A549 (cell line): ENCODE measurements at regions not wholly inside any gene's neighbourhood (a gene's known extent, or its start where the extent isn't known, plus 50 kb on each side); places are given as distances from the start of the nearest gene placed in this dataset.

Experiments used
- ATAC-seq, 2 experiments: fragments of 200-7000 bp in 1 of 2; fragments of >200 bp in 1 of 2; cut with Nextera tagmentation in 1 of 2; cut with Tn5 transposase in 1 of 2; 3 replicates each; pipeline versions ENCODE4 v1.8.0 to v1.9.1; 2018 to 2020; ENCODE audit warnings: mild to moderate bottlenecking in 1 of 2, moderate library complexity in 1 of 2
- CTCF ChIA-PET: fragments of 300-600 bp; sonication (Branson Sonifier 250); formaldehyde crosslinking; extraction: SDS; loops from one replicate; lab custom pipeline; 2021; ENCODE audit warnings: antibody characterized with exemption, inconsistent platforms; lab: Yijun Ruan, JAX
- POLR2A ChIA-PET: fragments of 350-600 bp; formaldehyde crosslinking; extraction: SDS; loops from one replicate; lab custom pipeline; 2021; ENCODE audit warnings: antibody characterized with exemption, inconsistent platforms; lab: Yijun Ruan, JAX
- DNase-seq, 2 experiments: peaks; one replicate each; pipeline versions ENCODE4 v3.0.0 to v3.0.0-alpha.2; 2011 to 2016; ENCODE audit warnings: low read depth in 1 of 2, low spot score in 1 of 2
- FAIRE-seq: peaks from 2 replicates; lab custom pipeline; 2011; peaks lifted over from hg19 to GRCh38; lab: Jason Lieb, UNC
- H3K27ac ChIP-seq, 2 experiments: fragments of >200 bp; sonication (Bioruptor Twin); formaldehyde crosslinking; 3 replicates each; pipeline ENCODE4 v1.5.1; 2016 to 2017
- H3K4me1 ChIP-seq: fragments of >200 bp; sonication (Bioruptor Twin); formaldehyde crosslinking; 3 replicates; pipeline ENCODE4 v1.6.1; 2016
- H3K4me2 ChIP-seq: fragments of >200 bp; sonication (Bioruptor Twin); formaldehyde crosslinking; 3 replicates; pipeline ENCODE4 v1.6.1; 2016
- H3K4me3 ChIP-seq: fragments of >200 bp; sonication (Bioruptor Twin); formaldehyde crosslinking; 3 replicates; pipeline ENCODE4 v1.5.1; 2016
- H3K9me3 ChIP-seq: fragments of >200 bp; sonication (Bioruptor Twin); formaldehyde crosslinking; 3 replicates; pipeline ENCODE4 v1.6.1; 2016
- HOXB13 ChIP-seq: fragments of 250-450 bp; sonication (Bioruptor Pico); IDR thresholded peaks from 2 replicates; pipeline ENCODE4 v1.5.0; 2020; ENCODE audit warnings: low read depth, mild to moderate bottlenecking, moderate library complexity
- HOXB5 ChIP-seq: fragments of 250-450 bp; sonication (Bioruptor Pico); IDR thresholded peaks from 2 replicates; pipeline ENCODE4 v1.5.0; 2020; ENCODE audit warnings: mild to moderate bottlenecking, moderate library complexity
- JUN ChIP-seq, 2 experiments: fragments of >200 bp; sonication (Bioruptor Twin); formaldehyde crosslinking; IDR thresholded peaks; 2 replicates in 1 of 2; 3 replicates in 1 of 2; pipeline ENCODE4 v1.6.1; 2016 to 2017
- JUNB ChIP-seq: fragments of >200 bp; sonication (Bioruptor Twin); formaldehyde crosslinking; IDR thresholded peaks from 2 replicates; pipeline ENCODE4 v1.6.1; 2016
- KDM1A ChIP-seq: fragments of 200-600 bp; sonication (generic); IDR thresholded peaks from 2 replicates; pipeline ENCODE4 v1.6.1; 2016; ENCODE audit warnings: low read depth, mild to moderate bottlenecking
- MAFK ChIP-seq: fragments of 450-650 bp; IDR thresholded peaks from 2 replicates; pipeline ENCODE4 v1.6.1; 2014; ENCODE audit not compliant: partially characterized antibody
- NPAS2 ChIP-seq: fragments of 250-450 bp; sonication (Bioruptor Pico); IDR thresholded peaks from 2 replicates; pipeline ENCODE4 v1.8.0; 2022; ENCODE audit warnings: mild to moderate bottlenecking, moderate library complexity, borderline replicate concordance
- NR3C1 ChIP-seq: fragments of >200 bp; sonication (Bioruptor Twin); formaldehyde crosslinking; IDR thresholded peaks from 3 replicates; pipeline ENCODE4 v1.6.1; 2017
- PHF8 ChIP-seq: fragments of 200-600 bp; sonication (generic); IDR thresholded peaks from 2 replicates; pipeline ENCODE4 v1.6.1; 2016; ENCODE audit warnings: low read depth, mild to moderate bottlenecking, antibody characterized with exemption, moderate library complexity, borderline replicate concordance
- POLR2AphosphoS2 ChIP-seq: conservative IDR thresholded peaks from 2 replicates; pipeline ENCODE4 v1.6.1; 2012; ENCODE audit warnings: low read length, improper control_type of control experiment, inconsistent platforms
- RAD21 ChIP-seq, 2 experiments: fragments of >200 bp in 1 of 2; sonication (Bioruptor Twin) in 1 of 2; formaldehyde crosslinking in 1 of 2; IDR thresholded peaks in 1 of 2; conservative IDR thresholded peaks in 1 of 2; 2 replicates in 1 of 2; 3 replicates in 1 of 2; pipeline ENCODE4 v1.6.1; 2012 to 2018; ENCODE audit warnings: inconsistent platforms in 1 of 2
- RNF2 ChIP-seq: fragments of 200-600 bp; sonication (generic); IDR thresholded peaks from 2 replicates; pipeline ENCODE4 v1.6.1; 2016; ENCODE audit warnings: low read depth, mild to moderate bottlenecking, antibody characterized with exemption, moderate library complexity, borderline replicate concordance
- SREBF2 ChIP-seq: fragments of 450-650 bp; IDR thresholded peaks from 2 replicates; pipeline ENCODE4 v1.6.1; 2014; ENCODE audit warnings: mild to moderate bottlenecking, moderate library complexity
- ZC3H11A ChIP-seq: fragments of 450-650 bp; IDR thresholded peaks from 2 replicates; pipeline ENCODE4 v1.6.1; 2014; ENCODE audit warnings: antibody characterized with exemption, mild to moderate bottlenecking
- ZFP36 ChIP-seq: fragments of 450-650 bp; IDR thresholded peaks from 2 replicates; pipeline ENCODE4 v1.6.1; 2014; ENCODE audit warnings: borderline replicate concordance; ENCODE audit not compliant: partially characterized antibody
- ZSCAN20 ChIP-seq: fragments of 250-450 bp; sonication (Bioruptor Pico); IDR thresholded peaks from 2 replicates; pipeline ENCODE4 v1.8.0; 2022; ENCODE audit warnings: mild to moderate bottlenecking, moderate library complexity
- whole genome bisulfite sequencing: methylation state at CpG from one replicate; pipeline ENCODE4 v1.1.6; 2017; ENCODE audit errors: missing lambda C conversion rate; 5-methylcytosine and 5-hydroxymethylcytosine counted together
- TF ChIP-seq, protein P1 (sequence below): fragments of 250-450 bp; sonication (Bioruptor Pico); IDR thresholded peaks from 2 replicates; pipeline ENCODE4 v1.5.0; 2021; ENCODE audit warnings: mild to moderate bottlenecking, moderate library complexity, borderline replicate concordance
- TF ChIP-seq, protein P2 (sequence below): fragments of >200 bp; sonication (Bioruptor Twin); formaldehyde crosslinking; IDR thresholded peaks from 3 replicates; pipeline ENCODE4 v1.5.1; 2016

DNA sequence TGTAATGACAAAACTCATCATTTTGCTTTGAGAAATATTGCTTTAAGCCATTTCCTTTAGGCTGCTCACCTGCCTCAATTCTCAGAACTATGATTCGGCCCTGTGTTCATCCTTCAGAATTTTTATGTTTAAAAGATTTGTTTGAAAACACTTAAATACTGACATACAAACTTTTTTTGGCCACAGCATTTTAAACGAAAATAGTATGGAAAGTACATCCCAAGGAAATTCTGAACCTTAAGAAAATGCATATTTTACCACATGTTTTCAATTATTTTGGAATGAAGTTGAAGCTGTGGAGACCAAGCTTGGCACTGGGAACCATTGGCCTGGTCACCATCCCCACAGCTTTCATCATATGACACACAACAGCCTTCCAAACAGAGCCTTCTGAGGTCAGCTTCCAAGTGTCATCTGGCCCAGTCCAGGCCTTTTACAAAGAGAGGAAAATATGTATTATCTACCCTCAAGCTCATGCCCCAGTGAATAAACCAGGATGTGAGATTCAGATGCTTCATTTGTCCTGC, 83.3 kb downstream of the SOD2 start:
- H3K4me3 ChIP-seq: no peak overlapping the region
- no peaks in the 10 kb centered on the region for H3K9me3 ChIP-seq
- 8% methylated on average over 2 of the region's 2 CpGs for WGBS
- no peak for DNase-seq
- no peak for TF ChIP-seq POLR2AphosphoS2
- TF ChIP-seq, protein P1, sequence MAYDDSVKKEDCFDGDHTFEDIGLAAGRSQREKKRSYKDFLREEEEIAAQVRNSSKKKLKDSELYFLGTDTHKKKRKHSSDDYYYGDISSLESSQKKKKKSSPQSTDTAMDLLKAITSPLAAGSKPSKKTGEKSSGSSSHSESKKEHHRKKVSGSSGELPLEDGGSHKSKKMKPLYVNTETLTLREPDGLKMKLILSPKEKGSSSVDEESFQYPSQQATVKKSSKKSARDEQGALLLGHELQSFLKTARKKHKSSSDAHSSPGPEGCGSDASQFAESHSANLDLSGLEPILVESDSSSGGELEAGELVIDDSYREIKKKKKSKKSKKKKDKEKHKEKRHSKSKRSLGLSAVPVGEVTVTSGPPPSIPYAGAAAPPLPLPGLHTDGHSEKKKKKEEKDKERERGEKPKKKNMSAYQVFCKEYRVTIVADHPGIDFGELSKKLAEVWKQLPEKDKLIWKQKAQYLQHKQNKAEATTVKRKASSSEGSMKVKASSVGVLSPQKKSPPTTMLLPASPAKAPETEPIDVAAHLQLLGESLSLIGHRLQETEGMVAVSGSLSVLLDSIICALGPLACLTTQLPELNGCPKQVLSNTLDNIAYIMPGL (CRISPR knock-in tag): no peak
- TF ChIP-seq, protein P2, sequence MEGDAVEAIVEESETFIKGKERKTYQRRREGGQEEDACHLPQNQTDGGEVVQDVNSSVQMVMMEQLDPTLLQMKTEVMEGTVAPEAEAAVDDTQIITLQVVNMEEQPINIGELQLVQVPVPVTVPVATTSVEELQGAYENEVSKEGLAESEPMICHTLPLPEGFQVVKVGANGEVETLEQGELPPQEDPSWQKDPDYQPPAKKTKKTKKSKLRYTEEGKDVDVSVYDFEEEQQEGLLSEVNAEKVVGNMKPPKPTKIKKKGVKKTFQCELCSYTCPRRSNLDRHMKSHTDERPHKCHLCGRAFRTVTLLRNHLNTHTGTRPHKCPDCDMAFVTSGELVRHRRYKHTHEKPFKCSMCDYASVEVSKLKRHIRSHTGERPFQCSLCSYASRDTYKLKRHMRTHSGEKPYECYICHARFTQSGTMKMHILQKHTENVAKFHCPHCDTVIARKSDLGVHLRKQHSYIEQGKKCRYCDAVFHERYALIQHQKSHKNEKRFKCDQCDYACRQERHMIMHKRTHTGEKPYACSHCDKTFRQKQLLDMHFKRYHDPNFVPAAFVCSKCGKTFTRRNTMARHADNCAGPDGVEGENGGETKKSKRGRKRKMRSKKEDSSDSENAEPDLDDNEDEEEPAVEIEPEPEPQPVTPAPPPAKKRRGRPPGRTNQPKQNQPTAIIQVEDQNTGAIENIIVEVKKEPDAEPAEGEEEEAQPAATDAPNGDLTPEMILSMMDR: no peak
- no peak for TF ChIP-seq KDM1A
- TF ChIP-seq ZFP36: no peak
- TF ChIP-seq PHF8: no peak
- TF ChIP-seq MAFK: no peak
- no peak for TF ChIP-seq ZC3H11A
- no peak for TF ChIP-seq HOXB5 (CRISPR knock-in tag)
- TF ChIP-seq, all 56 proteins: peak for 0
- FAIRE-seq (no peak), ATAC-seq (no peak)
- Histone ChIP-seq H3K27ac (no peak overlapping the region), H3K4me1 (no peaks in the 10 kb centered on the region), H3K4me2 (no peak overlapping the region)
- ChIA-PET POLR2A (no interaction called here), CTCF (interaction anchor here (1.3 to 1.8 kb wide), 3 partner anchors 24 to 392 kb away, joined by 4 to 10 read pairs (median 5); no protein-coding TSS in a partner anchor)

DNA sequence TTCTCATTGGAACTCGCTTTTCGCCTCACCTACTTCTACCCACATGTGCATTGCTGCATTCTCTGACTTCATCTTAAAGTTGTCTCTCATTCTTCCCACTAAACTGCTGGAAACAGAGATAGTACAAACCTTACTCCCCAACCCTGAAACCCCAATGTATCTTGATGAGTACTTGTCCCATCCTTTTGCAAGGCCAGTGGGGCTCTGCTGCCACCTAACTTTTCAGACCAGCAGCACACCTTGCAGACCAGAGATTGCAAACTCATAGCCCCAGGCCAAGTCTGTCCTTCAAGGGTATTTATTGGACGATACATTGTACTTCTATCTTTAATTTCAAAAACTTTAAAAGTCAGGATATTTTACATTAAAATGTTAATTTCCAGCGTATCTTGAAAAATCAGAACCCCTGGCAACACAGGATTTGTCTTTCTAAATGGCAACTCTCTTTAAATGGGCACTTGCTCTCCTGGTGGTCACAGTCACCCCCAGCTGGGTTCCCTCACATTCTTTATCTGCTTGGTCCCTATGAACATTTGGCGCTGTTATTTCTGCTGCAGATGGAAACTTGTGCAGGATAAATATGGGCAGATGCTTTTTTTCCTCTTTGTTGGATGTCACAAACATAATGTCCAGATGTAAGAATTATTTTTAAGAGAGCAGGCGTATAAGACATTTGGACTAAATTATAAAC, 83.9 kb downstream of the SOD2 start:
- TF ChIP-seq JUN (IDR thresholded peaks at IDR 0.05): no peak
- TF ChIP-seq, protein P2: peak; percentile 29; the same call in 1 of the 3 replicates
- TF ChIP-seq RAD21 (conservative IDR thresholded peaks at IDR 0.05 in 1 of 2, IDR thresholded peaks at IDR 0.05 in 1 of 2): peak; percentile 44 to 62; a peak in 4 of 5 replicates
- Histone ChIP-seq H3K4me1 (no peaks in the 10 kb centered on the region), H3K27ac (no peak overlapping the region), H3K9me3 (no peaks in the 10 kb centered on the region), H3K4me3 (no peak overlapping the region), H3K4me2 (no peak overlapping the region)
- POLR2A ChIA-PET: no interaction called here
- FAIRE-seq (no peak), ATAC-seq (peak in 1 of 2 experiments; percentile 65; a peak in 4 of 6 replicates), DNase-seq (peak; percentile 8 to 41)
- 35% methylated on average over 6 of the region's 6 CpGs for WGBS
- CTCF ChIA-PET: interaction anchor here (0.7 to 1.8 kb wide), 6 partner anchors 24 to 435 kb away, joined by 3 to 10 read pairs (median 4); no protein-coding TSS in a partner anchor

DNA sequence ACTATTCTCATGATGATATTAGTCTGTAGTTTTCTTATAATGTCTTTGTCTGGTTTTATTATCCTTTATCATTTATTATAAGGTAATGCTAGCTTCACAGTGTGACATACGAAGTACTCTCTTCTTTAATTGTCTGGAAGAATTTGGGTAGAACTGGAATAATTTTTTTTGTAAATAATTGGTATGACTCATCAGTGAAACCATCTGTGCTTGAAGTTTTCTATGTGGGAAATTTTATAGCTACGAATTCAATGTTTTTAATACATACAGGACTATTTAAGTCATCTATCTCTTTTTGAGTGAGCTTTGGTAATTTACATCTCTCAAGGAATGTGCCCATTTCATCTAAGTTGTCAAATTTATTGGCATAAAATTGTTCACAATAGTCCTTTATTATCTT, 86.3 kb downstream of the SOD2 start:
- ChIA-PET POLR2A (no interaction called here), CTCF (no interaction called here)
- Histone ChIP-seq H3K9me3 (no peaks in the 10 kb centered on the region), H3K27ac (no peak overlapping the region), H3K4me2 (no peak overlapping the region), H3K4me1 (no peaks in the 10 kb centered on the region), H3K4me3 (no peak overlapping the region)
- no peak for TF ChIP-seq SREBF2
- TF ChIP-seq HOXB13 (CRISPR knock-in tag): no peak
- TF ChIP-seq JUN (IDR thresholded peaks at IDR 0.05): no peak
- TF ChIP-seq HOXB5 (CRISPR knock-in tag): no peak
- TF ChIP-seq NR3C1: no peak
- TF ChIP-seq RNF2: no peak
- TF ChIP-seq ZSCAN20: no peak
- TF ChIP-seq JUNB: no peak
- TF ChIP-seq NPAS2 (CRISPR knock-in tag): no peak
- ATAC-seq (no peak), FAIRE-seq (no peak), DNase-seq (no peak)
- 5% methylated on average over 2 of the region's 2 CpGs for WGBS
